Testis (tissue), 2 donors: ENCODE measurements at regions not wholly inside any gene's neighbourhood (a gene's known extent, or its start where the extent isn't known, plus 50 kb on each side); places are given as distances from the start of the nearest gene placed in this dataset.

Experiments used
- DNase-seq: peaks from one replicate; pipeline ENCODE4 v3.0.0-alpha.2; 2019
- H3K27ac ChIP-seq, 2 donors: fragments of 200-600 bp; sonication (generic); one replicate each; pipeline ENCODE4 v1.5.1; 2019
- H3K27me3 ChIP-seq: fragments of 200-600 bp; sonication (generic); one replicate; pipeline ENCODE4 v1.5.1; 2019
- H3K36me3 ChIP-seq: fragments of 200-600 bp; sonication (generic); one replicate; pipeline ENCODE4 v1.5.1; 2017; ENCODE audit warnings: low read depth; ENCODE audit errors: missing control alignments
- H3K4me1 ChIP-seq: fragments of 200-600 bp; sonication (generic); one replicate; pipeline ENCODE4 v1.5.1; 2019
- H3K4me3 ChIP-seq, 2 donors: fragments of 200-600 bp; sonication (generic); one replicate each; pipeline ENCODE4 v1.5.1; 2017 to 2019
- H3K9me3 ChIP-seq: fragments of 200-600 bp; sonication (generic); one replicate; pipeline ENCODE4 v1.5.1; 2017
- POLR2A ChIP-seq: fragments of 450-650 bp; IDR thresholded peaks from one replicate; pipeline ENCODE4 v1.6.1; 2017; ENCODE audit warnings: antibody characterized with exemption, mild to moderate bottlenecking, moderate library complexity
- WGBS, 2 donors: methylation state at CpG; one replicate each; pipeline ENCODE4 v1.1.5; 2018; 5-methylcytosine and 5-hydroxymethylcytosine counted together
- intact Hi-C: fragments of 100-400 bp; cut with DNase I; formaldehyde crosslinking; loops from one replicate; pipeline ENCODE4 v1.15.1; 2023; ENCODE audit warnings: low total_unique reads
- TF ChIP-seq, protein P1 (sequence below), 3 experiments: fragments of 450-650 bp in 2 of 3; fragments of 200-600 bp in 1 of 3; sonication (generic) in 1 of 3; IDR thresholded peaks; one replicate each; pipeline ENCODE4 v1.5.1; 2016 to 2019; ENCODE audit warnings: antibody characterized with exemption in 3 of 3, mild to moderate bottlenecking in 2 of 3, moderate library complexity in 1 of 3

DNA sequence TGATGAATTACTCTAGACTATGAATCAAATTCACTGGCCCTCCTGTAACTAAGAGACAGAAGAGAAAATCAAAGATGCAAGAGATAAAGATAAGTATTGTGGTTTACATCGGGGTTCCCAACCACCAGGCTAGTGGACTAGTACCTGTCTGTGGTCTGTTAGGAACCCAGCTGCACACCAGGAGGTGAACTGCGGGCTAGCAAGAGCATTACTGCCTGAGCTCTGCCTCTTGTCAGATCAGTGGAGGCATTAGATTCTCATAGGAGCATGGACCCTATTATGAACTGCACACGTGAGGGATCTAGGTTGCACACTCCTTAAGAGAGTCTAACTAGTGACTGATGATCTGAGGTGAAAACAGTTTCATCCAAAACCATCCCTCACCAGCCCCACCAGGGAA is 58.9 kb upstream of the DUSP10 start:
- no peaks in the 10 kb centered on the region for H3K9me3 ChIP-seq
- intact Hi-C loops, result no loop called here
- no peak overlapping the region for H3K4me3 ChIP-seq
- TF ChIP-seq, protein P1, sequence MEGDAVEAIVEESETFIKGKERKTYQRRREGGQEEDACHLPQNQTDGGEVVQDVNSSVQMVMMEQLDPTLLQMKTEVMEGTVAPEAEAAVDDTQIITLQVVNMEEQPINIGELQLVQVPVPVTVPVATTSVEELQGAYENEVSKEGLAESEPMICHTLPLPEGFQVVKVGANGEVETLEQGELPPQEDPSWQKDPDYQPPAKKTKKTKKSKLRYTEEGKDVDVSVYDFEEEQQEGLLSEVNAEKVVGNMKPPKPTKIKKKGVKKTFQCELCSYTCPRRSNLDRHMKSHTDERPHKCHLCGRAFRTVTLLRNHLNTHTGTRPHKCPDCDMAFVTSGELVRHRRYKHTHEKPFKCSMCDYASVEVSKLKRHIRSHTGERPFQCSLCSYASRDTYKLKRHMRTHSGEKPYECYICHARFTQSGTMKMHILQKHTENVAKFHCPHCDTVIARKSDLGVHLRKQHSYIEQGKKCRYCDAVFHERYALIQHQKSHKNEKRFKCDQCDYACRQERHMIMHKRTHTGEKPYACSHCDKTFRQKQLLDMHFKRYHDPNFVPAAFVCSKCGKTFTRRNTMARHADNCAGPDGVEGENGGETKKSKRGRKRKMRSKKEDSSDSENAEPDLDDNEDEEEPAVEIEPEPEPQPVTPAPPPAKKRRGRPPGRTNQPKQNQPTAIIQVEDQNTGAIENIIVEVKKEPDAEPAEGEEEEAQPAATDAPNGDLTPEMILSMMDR (IDR thresholded peaks at IDR 0.05), result no peak
- no peak for TF ChIP-seq POLR2A
- no peaks in the 10 kb centered on the region for H3K36me3 ChIP-seq
- 78 to 85% methylated on average over 3 of the region's 3 CpGs for WGBS, 2 donors
- no peak for DNase-seq
- no peaks in the 10 kb centered on the region for H3K27me3 ChIP-seq
- H3K27ac ChIP-seq, result no peak overlapping the region
- no peaks in the 10 kb centered on the region for H3K4me1 ChIP-seq

DNA sequence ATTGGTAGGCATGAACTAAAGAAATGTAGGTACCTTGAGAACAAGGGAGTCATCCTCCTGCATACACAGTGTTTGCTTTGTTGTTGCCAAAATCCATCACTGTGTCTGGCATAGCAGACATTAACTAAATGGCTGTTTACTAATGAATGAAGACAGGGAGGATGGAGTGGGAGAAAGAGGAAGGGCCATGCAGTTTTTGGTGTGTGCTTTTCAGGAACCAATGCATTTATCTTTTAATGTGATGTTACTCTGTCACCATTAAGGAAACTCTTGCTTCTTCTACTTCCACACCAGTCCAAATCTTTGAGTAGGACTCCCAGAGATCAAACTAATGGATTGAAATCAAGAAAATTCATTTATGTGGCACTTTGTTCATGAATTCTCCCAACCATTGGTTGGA is 55.6 kb upstream of the DUSP10 start:
- H3K36me3 ChIP-seq, result no peaks in the 10 kb centered on the region
- H3K27me3 ChIP-seq, result no peaks in the 10 kb centered on the region
- TF ChIP-seq POLR2A, result no peak
- TF ChIP-seq, protein P1 (IDR thresholded peaks at IDR 0.05), result no peak
- no peak overlapping the region for H3K27ac ChIP-seq
- DNase-seq, result no peak
- H3K4me1 ChIP-seq, result no peaks in the 10 kb centered on the region
- intact Hi-C loops, result no loop called here
- no peaks in the 10 kb centered on the region for H3K9me3 ChIP-seq
- H3K4me3 ChIP-seq, result no peak overlapping the region

DNA sequence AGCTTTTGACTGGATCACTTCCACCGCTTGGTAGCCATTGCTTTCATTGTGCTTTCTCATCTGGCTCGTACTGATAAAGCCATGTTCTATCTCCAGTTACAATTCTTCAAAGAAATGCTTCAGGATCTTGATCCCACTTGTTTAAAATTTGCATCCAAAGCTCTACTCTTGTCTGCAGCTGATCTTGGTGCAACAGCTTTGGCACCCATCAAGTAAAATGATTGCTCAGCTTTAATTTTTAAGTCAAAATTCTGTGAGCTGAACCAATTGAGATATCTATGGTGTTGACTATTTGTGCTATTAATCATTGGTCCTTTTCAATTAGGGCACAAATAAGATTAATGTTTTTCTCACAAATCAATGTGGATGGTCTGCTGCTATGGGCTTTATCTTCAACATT is 54.8 kb upstream of the DUSP10 start:
- no peak for DNase-seq
- Histone ChIP-seq H3K27ac (no peak overlapping the region), H3K9me3 (no peaks in the 10 kb centered on the region), H3K4me1 (no peaks in the 10 kb centered on the region), H3K27me3 (no peaks in the 10 kb centered on the region), H3K36me3 (no peaks in the 10 kb centered on the region), H3K4me3 (no peak overlapping the region)
- WGBS, 2 donors, result 91 to 93% methylated on average over 2 of the region's 2 CpGs
- TF ChIP-seq, protein P1 (IDR thresholded peaks at IDR 0.05), result no peak
- no peak for TF ChIP-seq POLR2A
- intact Hi-C loops, result no loop called here

DNA sequence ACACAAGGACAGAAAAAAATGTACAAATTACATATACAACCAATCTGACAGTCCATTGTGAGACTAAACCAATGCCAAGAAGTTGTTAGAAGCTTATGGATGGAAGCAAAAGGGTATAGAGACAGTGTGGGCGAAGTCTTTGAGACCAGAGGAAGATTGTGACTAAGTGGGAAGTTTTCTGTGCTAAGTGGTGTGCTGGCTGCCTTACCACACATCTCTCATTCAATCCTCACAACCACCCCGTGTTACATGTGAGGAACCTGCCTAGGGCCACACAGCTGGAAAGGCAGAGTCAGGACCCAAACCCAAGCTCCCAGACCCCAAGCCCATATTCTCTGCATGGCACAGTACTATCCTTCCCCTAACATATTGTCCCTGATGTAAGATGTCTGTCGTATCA is 53.5 kb upstream of the DUSP10 start:
- H3K4me1 ChIP-seq, result no peaks in the 10 kb centered on the region
- H3K36me3 ChIP-seq, result no peaks in the 10 kb centered on the region

DNA sequence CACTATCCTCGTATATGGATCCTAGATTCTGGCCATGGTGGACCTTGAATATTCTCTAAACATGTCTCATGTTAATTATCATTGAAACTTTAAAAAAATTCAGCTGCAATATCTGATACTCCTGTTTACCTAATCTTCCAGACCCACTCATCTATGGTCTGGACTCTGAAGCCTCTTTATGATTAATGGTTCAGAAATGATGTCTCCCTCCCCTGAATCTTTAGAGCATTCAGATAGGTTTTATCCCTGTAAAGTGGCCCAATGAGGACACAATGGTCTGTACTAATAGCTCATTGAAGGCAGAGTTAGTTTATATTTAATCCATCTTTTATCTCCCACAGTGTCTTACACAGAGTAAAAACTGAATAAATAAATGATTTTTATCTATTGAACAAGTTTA is 53.0 kb upstream of the DUSP10 start:
- H3K27ac ChIP-seq, result no peak overlapping the region
- no peaks in the 10 kb centered on the region for H3K4me1 ChIP-seq
- TF ChIP-seq POLR2A, result no peak
- TF ChIP-seq, protein P1 (IDR thresholded peaks at IDR 0.05), result no peak
- no peaks in the 10 kb centered on the region for H3K36me3 ChIP-seq
- no peak overlapping the region for H3K4me3 ChIP-seq
- intact Hi-C loops, result no loop called here
- no peaks in the 10 kb centered on the region for H3K27me3 ChIP-seq
- DNase-seq, result no peak
- no peaks in the 10 kb centered on the region for H3K9me3 ChIP-seq
- 81 to 94% methylated on average over 1 of the region's 1 CpG for WGBS, 2 donors

More for the DNA sequence above, 53.5 kb upstream of the DUSP10 start:
- DNase-seq, result no peak
- TF ChIP-seq, protein P1 (IDR thresholded peaks at IDR 0.05), result no peak
- no peak for TF ChIP-seq POLR2A
- 85 to 94% methylated on average over 3 of the region's 3 CpGs for WGBS, 2 donors
- Histone ChIP-seq H3K9me3 (no peaks in the 10 kb centered on the region), H3K27me3 (no peaks in the 10 kb centered on the region), H3K27ac (no peak overlapping the region), H3K4me3 (no peak overlapping the region)
- intact Hi-C loops, result no loop called here
